ENCODE measurements at regions not wholly inside any gene's neighbourhood (a gene's known extent, or its start where the extent isn't known, plus 50 kb on each side); places are given as distances from the start of the nearest gene placed in this dataset.
"Not testable (repeated sequence)": the region's sequence is repeated elsewhere in the genome, so short reads cannot be mapped to it uniquely, and the experiment has no call there.

- peaks cover 1 to 5% of the 10 kb centered on the region in 2 experiments; a peak in 1 of 5 replicates for H3K36me3 ChIP-seq (replicated peaks in 1 of 2; ENCODE audit: control insufficient read depth in 1 of 2, insufficient read depth in 2 of 2, low read length in 2 of 2)
- H4K20me1 ChIP-seq (ENCODE audit: insufficient read depth, low read length) = peaks cover 7% of the 10 kb centered on the region; the same call in 1 of the 2 replicates
- intact Hi-C loops (cut with micrococcal nuclease; ENCODE audit: unreplicated experiment) = no loop called here
- no peak overlapping the region for H2AFZ ChIP-seq (ENCODE audit: low read length)
- no peak overlapping the region for H3K9ac ChIP-seq (ENCODE audit: insufficient read depth, low read depth, low read length)
- POLR2A ChIA-PET = no interaction called here
- TF ChIP-seq GLMP (CRISPR knock-in tag; IDR thresholded peaks at IDR 0.05; ENCODE audit: borderline replicate concordance) (no peak), ZNF558 (CRISPR knock-in tag; IDR thresholded peaks at IDR 0.05; ENCODE audit: borderline replicate concordance) (no peak), DRAP1 (CRISPR knock-in tag; IDR thresholded peaks at IDR 0.05) (no peak), ZNF263 (CRISPR knock-in tag; IDR thresholded peaks at IDR 0.05) (peak; percentile 71)
- peaks cover 29% of the 10 kb centered on the region for H3K4me1 ChIP-seq (ENCODE audit: insufficient read depth, low read length)
- H3K79me2 ChIP-seq (ENCODE audit: insufficient read depth, low read length) = peaks cover 6% of the 10 kb centered on the region
- CTCF ChIA-PET (ENCODE audit: low intra/inter-chr PET ratio, low total read pairs) = no interaction called here
- H3K4me3 ChIP-seq (replicated peaks in 1 of 3; ENCODE audit: insufficient read depth in 1 of 3, low read depth in 2 of 3, low read length in 3 of 3) = no peak overlapping the region
- peak overlapping the region; percentile 32 for H3K4me2 ChIP-seq (ENCODE audit: low read depth, low read length)
- in situ Hi-C loops (cut with HindIII; ENCODE audit: extremely low pct_ligation_motif_present, low pct_unique_long_range_greater_than_20kb) = no loop called here
- no peaks in the 10 kb centered on the region for H3K27me3 ChIP-seq (ENCODE audit: control insufficient read depth in 1 of 2, insufficient read depth in 2 of 2, low read length in 2 of 2)
- H3K9me3 ChIP-seq (ENCODE audit: low read length) = no peaks in the 10 kb centered on the region
- FAIRE-seq = peak; percentile 37
- 76% methylated on average over 1 of the region's 1 CpG for WGBS (ENCODE audit: low lambda C conversion rate)
- DNase-seq (ENCODE audit: low spot score) = no peak
- no peak for ATAC-seq
- H3K27ac ChIP-seq (ENCODE audit: extremely low read length, insufficient read depth, low read length) = no peak overlapping the region
- no TSS peak for BruUV-seq (replicated peaks)
Observed at GRCh38 chr17:21549107-21549687, 143.1 kb upstream of the KCNJ18 start.

DNA sequence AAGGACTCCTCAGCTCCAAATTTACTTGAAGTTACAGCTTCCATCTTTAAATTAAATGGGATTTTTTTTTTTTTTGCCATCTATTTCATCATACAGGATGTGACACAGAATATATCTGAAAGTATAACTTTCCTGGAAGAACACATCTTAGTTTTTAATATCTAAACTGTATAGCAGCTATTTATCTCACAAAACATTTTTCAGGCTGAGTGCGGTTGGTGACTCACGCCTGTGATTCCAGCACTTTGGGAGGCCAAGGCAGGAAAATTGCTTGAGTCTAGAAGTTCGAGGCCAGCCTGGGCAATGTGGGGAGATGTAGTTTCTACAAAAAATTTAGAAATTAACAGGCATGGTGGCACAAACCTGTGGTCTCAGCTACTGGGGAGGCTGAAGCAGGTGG is 142.3 kb upstream of the KCNJ18 start:
- in situ Hi-C loops (cut with HindIII; ENCODE audit: extremely low pct_ligation_motif_present, low pct_unique_long_range_greater_than_20kb); BruUV-seq (replicated peaks); H3K9me3 ChIP-seq (ENCODE audit: low read length); POLR2A ChIA-PET; ATAC-seq; DNase-seq (ENCODE audit: low spot score); H3K36me3 ChIP-seq (replicated peaks in 1 of 2; ENCODE audit: control insufficient read depth in 1 of 2, insufficient read depth in 2 of 2, low read length in 2 of 2); H3K27ac ChIP-seq (ENCODE audit: extremely low read length, insufficient read depth, low read length); H3K9ac ChIP-seq (ENCODE audit: insufficient read depth, low read depth, low read length); H3K27me3 ChIP-seq (ENCODE audit: control insufficient read depth in 1 of 2, insufficient read depth in 2 of 2, low read length in 2 of 2); H3K79me2 ChIP-seq (ENCODE audit: insufficient read depth, low read length); H4K20me1 ChIP-seq (ENCODE audit: insufficient read depth, low read length); H2AFZ ChIP-seq (ENCODE audit: low read length); CTCF ChIA-PET (ENCODE audit: low intra/inter-chr PET ratio, low total read pairs); FAIRE-seq; intact Hi-C loops (cut with micrococcal nuclease; ENCODE audit: unreplicated experiment): not testable (repeated sequence)
- WGBS (ENCODE audit: low lambda C conversion rate) = 97% methylated on average over 3 of the region's 3 CpGs
- Histone ChIP-seq H3K4me3 (replicated peaks in 1 of 3; ENCODE audit: insufficient read depth in 1 of 3, low read depth in 2 of 3, low read length in 3 of 3) (peak overlapping the region in 2 of 3 experiments; percentile 52 to 77; a peak in 1 of 6 replicates), H3K4me2 (ENCODE audit: low read depth, low read length) (peak overlapping the region; percentile 96), H3K4me1 (ENCODE audit: insufficient read depth, low read length) (peaks cover 29% of the 10 kb centered on the region)

All from HepG2 (cell line).